VCaP (cell line): ENCODE measurements at regions not wholly inside any gene's neighbourhood (a gene's known extent, or its start where the extent isn't known, plus 50 kb on each side); places are given as distances from the start of the nearest gene placed in this dataset.
"Not testable (repeated sequence)": the region's sequence is repeated elsewhere in the genome, so short reads cannot be mapped to it uniquely, and the experiment has no call there.

Experiments
- H3K27ac ChIP-seq: fragments of 450-650 bp; 2 replicates; pipeline ENCODE4 v1.5.1; 2017
- TF ChIP-seq, protein P1 (sequence below): fragments of 450-650 bp; conservative IDR thresholded peaks from 2 replicates; pipeline ENCODE4 v1.5.1; 2017; ENCODE audit warnings: mild to moderate bottlenecking, moderate library complexity

DNA sequence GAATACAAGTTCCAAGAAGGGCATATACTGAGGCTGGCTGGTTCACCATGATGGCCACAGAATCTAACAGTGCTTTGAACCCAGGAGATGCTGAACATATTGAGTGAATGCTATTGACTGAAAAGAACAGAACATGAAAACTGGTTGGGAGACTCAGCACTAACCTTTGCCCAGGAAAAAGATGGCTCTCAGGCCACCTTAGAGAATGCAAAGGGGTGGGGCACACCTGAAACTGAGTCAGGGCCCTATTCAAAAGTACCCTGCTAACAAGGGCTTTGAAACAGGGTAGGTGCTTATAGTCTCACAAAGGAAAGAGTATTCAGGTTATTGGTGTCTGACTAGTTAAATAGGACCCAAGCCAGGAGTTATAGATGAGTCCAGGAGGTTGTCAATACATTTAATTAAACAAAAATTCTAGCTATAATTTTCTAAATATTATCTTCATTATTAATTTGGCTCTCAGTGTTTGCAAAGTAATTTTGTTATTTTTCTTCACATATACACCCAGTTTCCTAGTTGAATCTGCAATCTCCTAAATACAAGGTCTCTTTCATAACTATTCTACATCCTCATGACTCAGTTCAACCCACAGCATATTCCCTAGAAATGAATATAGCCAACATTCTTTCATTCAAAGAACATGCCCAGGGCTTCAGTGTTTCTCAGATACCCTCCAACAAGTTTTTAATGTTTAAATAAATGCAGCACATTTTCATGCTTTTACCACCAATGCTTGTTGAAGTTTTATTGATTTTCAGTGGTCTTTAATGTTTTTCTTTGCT is 144.2 kb upstream of the RAPGEF2 start:
- TF ChIP-seq, protein P1, sequence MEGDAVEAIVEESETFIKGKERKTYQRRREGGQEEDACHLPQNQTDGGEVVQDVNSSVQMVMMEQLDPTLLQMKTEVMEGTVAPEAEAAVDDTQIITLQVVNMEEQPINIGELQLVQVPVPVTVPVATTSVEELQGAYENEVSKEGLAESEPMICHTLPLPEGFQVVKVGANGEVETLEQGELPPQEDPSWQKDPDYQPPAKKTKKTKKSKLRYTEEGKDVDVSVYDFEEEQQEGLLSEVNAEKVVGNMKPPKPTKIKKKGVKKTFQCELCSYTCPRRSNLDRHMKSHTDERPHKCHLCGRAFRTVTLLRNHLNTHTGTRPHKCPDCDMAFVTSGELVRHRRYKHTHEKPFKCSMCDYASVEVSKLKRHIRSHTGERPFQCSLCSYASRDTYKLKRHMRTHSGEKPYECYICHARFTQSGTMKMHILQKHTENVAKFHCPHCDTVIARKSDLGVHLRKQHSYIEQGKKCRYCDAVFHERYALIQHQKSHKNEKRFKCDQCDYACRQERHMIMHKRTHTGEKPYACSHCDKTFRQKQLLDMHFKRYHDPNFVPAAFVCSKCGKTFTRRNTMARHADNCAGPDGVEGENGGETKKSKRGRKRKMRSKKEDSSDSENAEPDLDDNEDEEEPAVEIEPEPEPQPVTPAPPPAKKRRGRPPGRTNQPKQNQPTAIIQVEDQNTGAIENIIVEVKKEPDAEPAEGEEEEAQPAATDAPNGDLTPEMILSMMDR, result no peak
- no peak overlapping the region for H3K27ac ChIP-seq

DNA sequence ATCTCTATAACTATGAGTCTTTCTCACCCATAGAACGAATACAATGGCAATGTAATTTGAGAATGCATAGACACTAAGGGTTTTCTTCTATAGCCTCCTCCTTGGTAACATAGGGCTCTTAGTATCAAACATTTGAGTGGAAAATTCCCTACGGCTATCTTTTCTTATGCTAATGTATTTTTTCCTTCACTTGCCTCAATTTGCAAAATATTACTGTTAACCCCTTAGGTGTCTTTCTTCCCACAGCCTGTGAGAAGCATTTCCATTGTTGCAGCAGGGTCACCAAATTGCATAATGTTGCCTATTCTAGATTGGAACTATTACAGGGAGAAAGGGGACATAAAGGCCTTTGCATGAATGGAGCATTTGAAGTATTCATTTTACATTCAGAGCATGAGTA is 140.5 kb upstream of the RAPGEF2 start:
- TF ChIP-seq, protein P1, result no peak
- no peak overlapping the region for H3K27ac ChIP-seq

- not testable (repeated sequence) for H3K27ac ChIP-seq
Measured at GRCh38 chr4:158963282-158963681, 139.6 kb upstream of the RAPGEF2 start.

GRCh38 chr4:158964114-158964727 is 138.7 kb upstream of the RAPGEF2 start:
- H3K27ac ChIP-seq, result no peak overlapping the region
- TF ChIP-seq, protein P1, result no peak

DNA sequence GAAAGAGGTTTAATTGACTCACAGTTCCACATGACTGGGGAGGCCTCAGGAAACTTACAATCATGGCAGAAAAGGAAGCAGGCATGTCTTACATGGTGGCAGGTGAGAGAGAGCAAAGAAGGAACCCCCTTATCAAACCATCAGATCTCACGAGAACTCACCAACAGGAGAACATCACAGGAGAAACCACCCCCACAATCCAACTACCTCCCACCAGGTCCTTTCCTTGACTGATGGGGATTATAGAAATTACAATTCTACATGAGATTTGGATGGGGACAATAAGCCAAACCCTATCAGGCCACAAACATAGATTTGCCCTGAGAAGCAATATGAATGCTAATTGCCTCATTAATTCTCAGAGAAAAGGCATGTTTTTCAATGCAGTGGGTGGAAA is 138.2 kb upstream of the RAPGEF2 start:
- TF ChIP-seq, protein P1, result no peak
- no peak overlapping the region for H3K27ac ChIP-seq

DNA sequence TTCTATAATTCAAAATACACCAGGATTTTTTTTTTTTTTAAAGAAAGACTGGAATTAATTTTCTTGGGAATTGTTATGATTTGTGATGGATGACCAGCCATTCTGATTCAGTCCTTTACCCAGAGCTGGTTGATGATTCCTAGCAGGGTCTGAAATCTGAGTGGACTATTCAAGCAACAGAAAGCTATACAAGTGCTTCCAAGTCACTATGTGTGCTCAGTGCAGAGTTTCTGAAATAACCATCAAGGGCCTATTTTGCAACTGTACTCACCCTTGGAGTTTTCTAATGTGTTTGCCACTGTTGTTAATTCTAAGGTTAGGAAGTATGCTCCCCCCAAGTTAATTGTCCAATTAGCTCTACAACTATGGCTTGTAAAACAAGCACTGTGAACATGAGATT is 137.7 kb upstream of the RAPGEF2 start:
- TF ChIP-seq, protein P1, result no peak
- H3K27ac ChIP-seq, result no peak overlapping the region

- H3K27ac ChIP-seq, result no peak overlapping the region
- TF ChIP-seq, protein P1, result no peak
Measured at GRCh38 chr4:158966091-158966490, 136.8 kb upstream of the RAPGEF2 start.

- TF ChIP-seq, protein P1, result no peak
- H3K27ac ChIP-seq, result no peak overlapping the region
Measured at GRCh38 chr4:158968961-158969360, 133.9 kb upstream of the RAPGEF2 start.
